T-cell (primary cell): ENCODE measurements at regions not wholly inside any gene's neighbourhood (a gene's known extent, or its start where the extent isn't known, plus 50 kb on each side); places are given as distances from the start of the nearest gene placed in this dataset.

Experiments used
- ATAC-seq, 4 experiments: fragments of 200-7000 bp in 3 of 4; fragments of 150-1000 bp in 1 of 4; cut with Tn5 transposase; replicated peaks in 1 of 4; 1 replicate in 3 of 4; 2 replicates in 1 of 4; pipeline ENCODE4 v1.10.0; 2021; ENCODE audit warnings: moderate library complexity in 3 of 4, mild to moderate bottlenecking in 2 of 4, moderate number of reproducible peaks in 1 of 4
- CTCF ChIA-PET, 2 donors: fragments of 300-600 bp; sonication (Branson Sonifier 250); formaldehyde crosslinking; loops; one replicate each; lab custom pipeline; 2022; ENCODE audit warnings: antibody characterized with exemption in 2 of 2; lab: Charles Lee
- POLR2A ChIA-PET, 2 donors: fragments of 300-600 bp; sonication (Branson Sonifier 250); formaldehyde crosslinking; loops; one replicate each; lab custom pipeline; 2022; ENCODE audit warnings: antibody characterized with exemption in 2 of 2; lab: Charles Lee
- DNase-seq, 35 experiments: peaks; one replicate each; pipeline versions ENCODE4 v3.0.0 to v3.0.0-alpha.2; 2013 to 2023
- H3K27ac ChIP-seq: one replicate; pipeline ENCODE4 v1.5.1; 2013; ENCODE audit warnings: low read length
- H3K27me3 ChIP-seq, 2 experiments: replicated peaks in 1 of 2; 1 replicate in 1 of 2; 2 replicates in 1 of 2; pipeline versions ENCODE4 v1.6.1 to v1.7.0; 2013; ENCODE audit warnings: low read length in 1 of 2, mixed read lengths in 1 of 2; ENCODE audit not compliant: control insufficient read depth in 2 of 2, insufficient read depth in 2 of 2; ENCODE audit errors: extremely low read depth in 1 of 2
- H3K36me3 ChIP-seq, 2 donors: 1 replicate in 1 of 2; 2 replicates in 1 of 2; pipeline versions ENCODE4 v1.6.1 to v1.7.0; 2013; ENCODE audit warnings: low read length in 1 of 2; ENCODE audit not compliant: control insufficient read depth in 2 of 2, insufficient read depth in 1 of 2; ENCODE audit errors: extremely low read depth in 1 of 2
- H3K4me1 ChIP-seq, 2 experiments: 1 replicate in 1 of 2; 2 replicates in 1 of 2; pipeline versions ENCODE4 v1.6.1 to v1.7.0; 2013; ENCODE audit warnings: low read length in 2 of 2, mixed read lengths in 1 of 2; ENCODE audit not compliant: insufficient read depth in 2 of 2, control insufficient read depth in 1 of 2; ENCODE audit errors: extremely low read depth in 1 of 2
- H3K4me3 ChIP-seq, 2 donors: 1 replicate in 1 of 2; 2 replicates in 1 of 2; pipeline versions ENCODE4 v1.5.1 to v1.7.0; 2013; ENCODE audit warnings: mild to moderate bottlenecking in 2 of 2, low read length in 1 of 2, moderate library complexity in 1 of 2; ENCODE audit not compliant: control insufficient read depth in 1 of 2; ENCODE audit errors: extremely low read depth in 1 of 2
- H3K9me3 ChIP-seq: 2 replicates; pipeline ENCODE4 v1.7.0; 2013
- H3K27ac Mint-ChIP-seq, 2 donors: one replicate each; pipeline ENCODE4 v1.8.0; 2020 to 2021; ENCODE audit warnings: mild to moderate bottlenecking in 2 of 2, mixed read lengths in 2 of 2
- H3K27me3 Mint-ChIP-seq, 2 donors: one replicate each; pipeline ENCODE4 v1.8.0; 2021 to 2022; ENCODE audit warnings: mixed read lengths in 2 of 2
- H3K36me3 Mint-ChIP-seq: one replicate; pipeline ENCODE4 v1.8.0; 2021; ENCODE audit warnings: mixed read lengths
- H3K4me1 Mint-ChIP-seq, 3 donors: one replicate each; pipeline ENCODE4 v1.8.0; 2020 to 2022; ENCODE audit warnings: mixed read lengths in 3 of 3, mild to moderate bottlenecking in 1 of 3
- H3K4me3 Mint-ChIP-seq, 3 donors: one replicate each; pipeline ENCODE4 v1.8.0; 2020 to 2022; ENCODE audit warnings: mild to moderate bottlenecking in 3 of 3, mixed read lengths in 3 of 3, moderate library complexity in 3 of 3
- H3K9me3 Mint-ChIP-seq, 3 donors: one replicate each; pipeline ENCODE4 v1.8.0; 2020 to 2022; ENCODE audit warnings: mixed read lengths in 3 of 3
- WGBS: methylation state at CpG from one replicate; pipeline ENCODE4 v1.1.5; 2013; ENCODE audit warnings: missing lambda C conversion rate; ENCODE audit not compliant: insufficient coverage; 5-methylcytosine and 5-hydroxymethylcytosine counted together

DNA sequence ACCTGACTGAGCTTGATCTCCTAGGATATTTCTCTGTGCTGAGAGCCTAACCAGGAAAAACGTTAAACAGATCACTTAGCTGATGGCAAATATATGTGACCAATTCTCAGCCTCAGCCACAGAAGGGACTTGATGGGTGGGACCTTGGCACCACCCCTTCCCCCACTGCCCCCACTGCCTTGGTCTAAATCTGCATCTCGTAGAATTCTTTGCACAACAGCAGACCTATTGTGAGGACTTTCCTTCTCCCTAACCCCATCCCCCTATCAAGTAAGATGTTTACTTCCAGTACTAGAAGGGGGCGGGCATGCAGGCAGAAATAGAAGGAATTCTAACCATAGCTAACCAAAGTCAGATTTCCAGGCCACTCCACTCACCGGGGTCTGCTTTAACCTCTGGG lies 313.2 kb downstream of the PCNX1 start:
- Mint-ChIP-seq H3K36me3 (no peaks in the 10 kb centered on the region), H3K4me3 (no peak overlapping the region), H3K27me3 (no peaks in the 10 kb centered on the region), H3K27ac (no peak overlapping the region), H3K4me1 (peaks cover 0 to 6% (median 2%) of the 10 kb centered on the region in 3 donors), H3K9me3 (peaks cover 0 to 7% (median 2%) of the 10 kb centered on the region in 3 donors)
- ChIA-PET POLR2A (interaction anchor here in 1 of 2 donors (0.7 kb wide), 1 partner anchor 25 kb away, joined by 3 read pairs; no protein-coding TSS in a partner anchor), CTCF (no interaction called here)
- no peak overlapping the region for H3K4me3 ChIP-seq
- H3K27me3 ChIP-seq = no peaks in the 10 kb centered on the region
- WGBS = 33% methylated on average over 1 of the region's 4 CpGs
- no peaks in the 10 kb centered on the region for H3K36me3 ChIP-seq
- no peaks in the 10 kb centered on the region for H3K9me3 ChIP-seq
- H3K4me1 ChIP-seq = no peaks in the 10 kb centered on the region
- H3K27ac ChIP-seq = no peak overlapping the region
- DNase-seq = no peak
- no peak for ATAC-seq

GRCh38 chr14:71221119-71221518 lies 313.9 kb downstream of the PCNX1 start:
- H3K9me3 Mint-ChIP-seq = peaks cover 0 to 7% (median 2%) of the 10 kb centered on the region in 3 donors
- no CpG with 5 or more reads among the region's 2 CpGs for WGBS
- Histone ChIP-seq H3K4me1 (no peaks in the 10 kb centered on the region), H3K36me3 (no peaks in the 10 kb centered on the region), H3K9me3 (no peaks in the 10 kb centered on the region), H3K4me3 (no peak overlapping the region), H3K27me3 (no peaks in the 10 kb centered on the region), H3K27ac (no peak overlapping the region)
- ATAC-seq (no peak), DNase-seq (no peak)
- peaks cover 0 to 6% (median 2%) of the 10 kb centered on the region in 3 donors for H3K4me1 Mint-ChIP-seq
- no peaks in the 10 kb centered on the region for H3K27me3 Mint-ChIP-seq
- H3K27ac Mint-ChIP-seq = no peak overlapping the region
- H3K4me3 Mint-ChIP-seq = no peak overlapping the region
- ChIA-PET POLR2A (interaction anchor here in 1 of 2 donors (0.7 kb wide), 1 partner anchor 101 kb away, joined by 3 read pairs; no protein-coding TSS in a partner anchor), CTCF (no interaction called here)
- no peaks in the 10 kb centered on the region for H3K36me3 Mint-ChIP-seq

DNA sequence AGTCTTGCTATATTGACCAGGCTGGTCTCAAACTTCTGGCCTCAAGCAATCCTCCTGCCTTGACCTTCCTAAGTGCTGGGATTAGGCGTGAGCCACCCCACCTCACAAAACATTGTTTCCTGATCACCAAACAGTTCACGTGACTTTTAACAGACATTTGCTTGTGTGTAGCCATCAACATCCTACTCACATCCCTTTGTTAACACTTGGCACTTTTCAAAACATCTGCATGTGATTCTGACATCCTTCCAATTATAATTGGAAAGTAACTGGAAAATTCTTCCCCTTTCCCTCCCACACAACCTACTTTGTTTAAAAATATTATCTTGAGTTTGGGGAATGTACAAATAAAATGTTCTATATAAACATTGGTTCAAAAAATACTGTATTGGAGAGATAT lies 317.9 kb downstream of the PCNX1 start:
- DNase-seq (no peak), ATAC-seq (no peak)
- ChIA-PET CTCF (no interaction called here), POLR2A (no interaction called here)
- no CpG with 5 or more reads among the region's 2 CpGs for WGBS
- Mint-ChIP-seq H3K27ac (no peak overlapping the region), H3K36me3 (no peaks in the 10 kb centered on the region), H3K4me1 (no peaks in the 10 kb centered on the region), H3K4me3 (no peak overlapping the region), H3K9me3 (no peaks in the 10 kb centered on the region), H3K27me3 (no peaks in the 10 kb centered on the region)
- no peaks in the 10 kb centered on the region for H3K27me3 ChIP-seq
- H3K27ac ChIP-seq = no peak overlapping the region
- H3K36me3 ChIP-seq = no peaks in the 10 kb centered on the region
- no peaks in the 10 kb centered on the region for H3K9me3 ChIP-seq
- H3K4me1 ChIP-seq = no peaks in the 10 kb centered on the region
- H3K4me3 ChIP-seq = no peak overlapping the region

DNA sequence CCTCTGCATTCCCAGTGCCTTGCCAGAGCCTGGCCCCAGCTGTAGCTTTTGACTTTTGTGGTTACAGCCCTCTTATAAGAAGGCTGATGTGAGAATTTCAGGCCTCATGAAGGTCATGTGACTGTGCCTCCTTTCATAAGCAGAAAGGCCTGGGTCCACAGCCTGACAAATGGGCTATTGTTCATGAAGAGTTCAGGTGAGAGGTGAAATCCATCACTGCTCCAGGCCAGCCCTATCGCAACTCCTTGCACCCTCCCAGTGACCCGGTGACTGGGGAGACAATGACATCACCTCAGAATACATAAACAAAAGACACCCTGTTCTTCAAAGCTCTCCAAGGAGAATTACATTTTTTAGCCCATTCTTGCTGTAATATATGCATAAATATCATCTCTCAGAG lies 321.5 kb downstream of the PCNX1 start:
- H3K36me3 ChIP-seq = no peaks in the 10 kb centered on the region
- no peaks in the 10 kb centered on the region for H3K4me1 ChIP-seq
- Mint-ChIP-seq H3K27ac (no peak overlapping the region), H3K4me1 (no peaks in the 10 kb centered on the region), H3K36me3 (no peaks in the 10 kb centered on the region), H3K27me3 (no peaks in the 10 kb centered on the region), H3K9me3 (no peaks in the 10 kb centered on the region), H3K4me3 (no peak overlapping the region)
- no CpG with 5 or more reads among the region's 2 CpGs for WGBS
- no peak overlapping the region for H3K4me3 ChIP-seq
- H3K27ac ChIP-seq = no peak overlapping the region
- DNase-seq (no peak), ATAC-seq (no peak)
- no peaks in the 10 kb centered on the region for H3K9me3 ChIP-seq
- CTCF ChIA-PET = interaction anchor here (0.6 to 0.7 kb wide), 2 partner anchors 307 to 1469 kb away, joined by 3 read pairs; no protein-coding TSS in a partner anchor
- H3K27me3 ChIP-seq = peaks cover 0 to 2% of the 10 kb centered on the region in 2 experiments
- POLR2A ChIA-PET = no interaction called here

DNA sequence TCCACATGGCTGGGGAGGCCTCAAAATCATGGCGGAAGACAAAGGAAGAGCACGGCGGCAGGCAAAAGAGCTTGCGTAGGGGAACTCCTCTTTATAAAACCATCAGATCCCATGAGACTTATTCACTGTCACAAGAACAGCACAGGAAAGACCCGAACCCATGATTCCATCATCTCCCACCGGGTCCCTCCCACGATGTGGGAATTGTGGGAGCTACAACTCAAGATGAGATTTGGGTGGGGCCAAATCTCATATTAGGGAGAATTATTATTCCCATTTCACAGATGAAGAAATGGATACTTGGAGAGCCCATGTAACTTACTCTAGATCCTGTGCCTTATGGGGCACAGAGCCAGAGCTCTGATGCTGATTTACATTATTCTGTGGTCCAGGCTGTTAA lies 322.6 kb downstream of the PCNX1 start:
- 100% methylated on average over 2 of the region's 7 CpGs for WGBS
- no peak for DNase-seq
- POLR2A ChIA-PET = no interaction called here
- CTCF ChIA-PET = no interaction called here
- Histone ChIP-seq H3K36me3 (no peaks in the 10 kb centered on the region), H3K4me1 (no peaks in the 10 kb centered on the region), H3K27me3 (peaks cover 0 to 2% of the 10 kb centered on the region in 2 experiments), H3K27ac (no peak overlapping the region), H3K4me3 (no peak overlapping the region), H3K9me3 (no peaks in the 10 kb centered on the region)
- Mint-ChIP-seq H3K4me3 (no peak overlapping the region), H3K36me3 (no peaks in the 10 kb centered on the region), H3K4me1 (no peaks in the 10 kb centered on the region), H3K9me3 (no peaks in the 10 kb centered on the region), H3K27ac (no peak overlapping the region), H3K27me3 (no peaks in the 10 kb centered on the region)
- no peak for ATAC-seq

- no peaks in the 10 kb centered on the region for H3K27me3 Mint-ChIP-seq
- Histone ChIP-seq H3K4me3 (no peak overlapping the region), H3K27me3 (peaks cover 0 to 2% of the 10 kb centered on the region in 2 experiments), H3K9me3 (no peaks in the 10 kb centered on the region), H3K27ac (no peak overlapping the region), H3K36me3 (no peaks in the 10 kb centered on the region), H3K4me1 (no peaks in the 10 kb centered on the region)
- POLR2A ChIA-PET = no interaction called here
- CTCF ChIA-PET = no interaction called here
- no peak overlapping the region for H3K27ac Mint-ChIP-seq
- no peaks in the 10 kb centered on the region for H3K36me3 Mint-ChIP-seq
- DNase-seq = no peak
- ATAC-seq = no peak
- H3K4me1 Mint-ChIP-seq = no peaks in the 10 kb centered on the region
- H3K9me3 Mint-ChIP-seq = no peaks in the 10 kb centered on the region
- 91% methylated on average over 13 of the region's 13 CpGs for WGBS
- no peak overlapping the region for H3K4me3 Mint-ChIP-seq
Measured at GRCh38 chr14:71230897-71231296, 323.6 kb downstream of the PCNX1 start.
